HCT116 (cell line): ENCODE measurements at regions not wholly inside any gene's neighbourhood (a gene's known extent, or its start where the extent isn't known, plus 50 kb on each side); places are given as distances from the start of the nearest gene placed in this dataset.

Experiments used
- ATAC-seq: fragments of 200-7000 bp; cut with Tn5 transposase; 2 replicates; pipeline ENCODE4 v1.9.1; 2020; ENCODE audit warnings: mild to moderate bottlenecking, moderate library complexity
- BruUV-seq: library from RNA; stranded (reverse); fragments of 400-500 nt; replicated peaks from 2 replicates; lab custom pipeline; 2021; lab: Mats Ljungman, UMichigan
- CTCF ChIA-PET: fragments of 300-600 bp; sonication (Branson Sonifier 250); formaldehyde crosslinking; loops from one replicate; lab custom pipeline; 2021; ENCODE audit warnings: antibody characterized with exemption; lab: Charles Lee
- POLR2A ChIA-PET: fragments of 300-600, 350-600 bp; sonication (Branson Sonifier 250); formaldehyde crosslinking; loops from one replicate; lab custom pipeline; 2021; ENCODE audit warnings: antibody characterized with exemption; lab: Charles Lee
- RAD21 ChIA-PET, 2 experiments: fragments of 300-600 bp; sonication (Branson Sonifier 250); formaldehyde crosslinking; loops; one replicate each; lab custom pipeline; 2023; ENCODE audit warnings: low total read pairs in 2 of 2; ENCODE audit not compliant: uncharacterized antibody in 2 of 2, unreplicated experiment in 2 of 2, low non-redundant PET in 1 of 2; lab: Charles Lee
- DNase-seq: peaks from one replicate; pipeline ENCODE4 v3.0.0-alpha.2; 2010; ENCODE audit warnings: low read depth, low spot score
- H2AFZ ChIP-seq: fragments of 200-600 bp; shearing (Covaris generic), sonication (generic); 2 replicates; pipeline ENCODE4 v1.6.1; 2017; ENCODE audit warnings: low read depth, mixed run types, mixed read lengths, antibody characterized with exemption, low read length; ENCODE audit not compliant: poor library complexity, severe bottlenecking
- H3K27ac ChIP-seq: 2 replicates; pipeline ENCODE4 v1.5.1; 2012; ENCODE audit warnings: low read depth, low read length
- H3K27me3 ChIP-seq: fragments of 200-600 bp; sonication (generic); 2 replicates; pipeline ENCODE4 v1.6.1; 2016; ENCODE audit warnings: mixed run types, low read length, mixed read lengths; ENCODE audit not compliant: insufficient read depth
- H3K36me3 ChIP-seq, 2 experiments: fragments of 200-500 bp in 1 of 2; fragments of 200-600 bp in 1 of 2; sonication (Bioruptor generic) in 1 of 2; sonication (generic) in 1 of 2; 2 replicates each; pipeline versions ENCODE4 v1.5.1 to v1.6.1; 2014 to 2016; ENCODE audit warnings: low read length in 2 of 2, inconsistent platforms in 1 of 2, mixed read lengths in 1 of 2, mixed run types in 1 of 2; ENCODE audit not compliant: insufficient read depth in 2 of 2, control insufficient read depth in 1 of 2
- H3K4me1 ChIP-seq, 2 experiments: fragments of 200-600 bp in 1 of 2; sonication (generic) in 1 of 2; 2 replicates each; pipeline versions ENCODE4 v1.5.1 to v1.6.1; 2012 to 2017; ENCODE audit warnings: low read length in 2 of 2, inconsistent platforms in 1 of 2, mild to moderate bottlenecking in 1 of 2, mixed read lengths in 1 of 2, mixed run types in 1 of 2, moderate library complexity in 1 of 2; ENCODE audit not compliant: insufficient read depth in 2 of 2, control insufficient read depth in 1 of 2
- H3K4me2 ChIP-seq: fragments of 200-600 bp; sonication (generic); 2 replicates; pipeline ENCODE4 v1.6.1; 2017; ENCODE audit warnings: mixed run types, low read length, mixed read lengths
- H3K4me3 ChIP-seq, 2 experiments: fragments of 200-600 bp in 1 of 2; sonication (generic) in 1 of 2; replicated peaks in 1 of 2; 2 replicates each; pipeline ENCODE4 v1.5.1; 2011 to 2016; ENCODE audit warnings: low read length in 2 of 2, control low read depth in 1 of 2, low read depth in 1 of 2, mild to moderate bottlenecking in 1 of 2, mixed read lengths in 1 of 2, mixed run types in 1 of 2
- H3K79me2 ChIP-seq: fragments of 200-600 bp; sonication (generic); 2 replicates; pipeline ENCODE4 v1.6.1; 2017; ENCODE audit warnings: mild to moderate bottlenecking, mixed run types, low read length, moderate library complexity, mixed read lengths; ENCODE audit not compliant: insufficient read depth
- H3K9ac ChIP-seq: fragments of 200-600 bp; sonication (generic); 2 replicates; pipeline ENCODE4 v1.6.1; 2016; ENCODE audit warnings: low read length, mixed read lengths
- H3K9me2 ChIP-seq: fragments of 200-600 bp; sonication (generic), shearing (Covaris generic); 2 replicates; pipeline ENCODE4 v1.6.1; 2017; ENCODE audit warnings: mixed run types, mild to moderate bottlenecking, moderate library complexity; ENCODE audit not compliant: insufficient read depth
- H3K9me3 ChIP-seq, 2 experiments: fragments of 200-500 bp in 1 of 2; fragments of 200-600 bp in 1 of 2; sonication (Bioruptor generic) in 1 of 2; sonication (generic) in 1 of 2; 2 replicates each; pipeline ENCODE4 v1.6.1; 2014 to 2017; ENCODE audit warnings: low read length in 2 of 2, mixed read lengths in 2 of 2, inconsistent platforms in 1 of 2, low read depth in 1 of 2, mild to moderate bottlenecking in 1 of 2, mixed run types in 1 of 2, moderate library complexity in 1 of 2; ENCODE audit not compliant: control insufficient read depth in 1 of 2, insufficient read depth in 1 of 2
- H4K20me1 ChIP-seq: fragments of 200-600 bp; sonication (generic), shearing (Covaris generic); 2 replicates; pipeline ENCODE4 v1.6.1; 2017; ENCODE audit warnings: mixed run types, mild to moderate bottlenecking, moderate library complexity; ENCODE audit not compliant: insufficient read depth
- ATF3 ChIP-seq: IDR thresholded peaks from 2 replicates; pipeline ENCODE4 v1.6.1; 2012
- CBX3 ChIP-seq: IDR thresholded peaks from 2 replicates; pipeline ENCODE4 v1.6.1; 2012; ENCODE audit warnings: low read depth
- REST ChIP-seq: IDR thresholded peaks from 2 replicates; pipeline ENCODE4 v1.6.1; 2012; ENCODE audit warnings: low read depth
- intact Hi-C: fragments of 100-400 bp; cut with micrococcal nuclease; formaldehyde crosslinking; loops from 2 replicates; pipeline ENCODE4 v1.10.0; 2022

- Histone ChIP-seq H3K27ac (no peak overlapping the region), H3K9me2 (no peaks in the 10 kb centered on the region), H2AFZ (no peak overlapping the region), H3K4me3 (no peak overlapping the region), H3K27me3 (no peaks in the 10 kb centered on the region), H4K20me1 (no peaks in the 10 kb centered on the region), H3K4me1 (no peaks in the 10 kb centered on the region), H3K9ac (no peak overlapping the region), H3K9me3 (no peaks in the 10 kb centered on the region), H3K4me2 (no peak overlapping the region), H3K79me2 (no peaks in the 10 kb centered on the region), H3K36me3 (no peaks in the 10 kb centered on the region)
- TF ChIP-seq CBX3 (no peak), REST (no peak)
- no TSS peak for BruUV-seq
- intact Hi-C loops = no loop called here
- ChIA-PET POLR2A (no interaction called here), CTCF (no interaction called here), RAD21 (no interaction called here)
- no peak for DNase-seq
- no peak for ATAC-seq
Measured at GRCh38 chr5:17326600-17327037, 109.2 kb downstream of the BASP1 start.

- Histone ChIP-seq H3K27ac (no peak overlapping the region), H3K27me3 (no peaks in the 10 kb centered on the region), H4K20me1 (no peaks in the 10 kb centered on the region), H3K9ac (no peak overlapping the region), H3K4me3 (no peak overlapping the region), H3K79me2 (no peaks in the 10 kb centered on the region), H3K9me3 (no peaks in the 10 kb centered on the region), H3K4me1 (no peaks in the 10 kb centered on the region), H3K36me3 (no peaks in the 10 kb centered on the region), H3K9me2 (no peaks in the 10 kb centered on the region), H2AFZ (no peak overlapping the region), H3K4me2 (no peak overlapping the region)
- ChIA-PET POLR2A (no interaction called here), CTCF (no interaction called here), RAD21 (no interaction called here)
- no TSS peak for BruUV-seq
- ATAC-seq (no peak), DNase-seq (no peak)
- no peak for TF ChIP-seq ATF3
- intact Hi-C loops = no loop called here
Measured at GRCh38 chr5:17327048-17327625, 109.7 kb downstream of the BASP1 start.
